WTC11 (cell line): ENCODE measurements at regions not wholly inside any gene's neighbourhood (a gene's known extent, or its start where the extent isn't known, plus 50 kb on each side); places are given as distances from the start of the nearest gene placed in this dataset.

Experiments used
- ATAC-seq: fragments of 200-7000 bp; cut with Tn5 transposase; 2 replicates; pipeline ENCODE4 v1.10.0; 2021; ENCODE audit warnings: mild to moderate bottlenecking, moderate library complexity
- CTCF ChIA-PET: fragments of 300-600 bp; sonication (Branson Sonifier 250); formaldehyde crosslinking; loops from one replicate; lab custom pipeline; 2021; ENCODE audit warnings: antibody characterized with exemption; lab: Charles Lee
- POLR2A ChIA-PET: fragments of 350-600 bp; sonication (Branson Sonifier 250); formaldehyde crosslinking; loops from one replicate; lab custom pipeline; 2021; ENCODE audit warnings: antibody characterized with exemption; lab: Charles Lee
- DNase-seq: peaks from one replicate; pipeline ENCODE4 v3.0.0; 2021; ENCODE audit warnings: low spot score
- H3K27ac Mint-ChIP-seq: 2 replicates; pipeline ENCODE4 v1.8.0; 2021; ENCODE audit warnings: mixed read lengths
- H3K27me3 Mint-ChIP-seq: 2 replicates; pipeline ENCODE4 v1.8.0; 2021; ENCODE audit warnings: low read depth, mild to moderate bottlenecking, moderate library complexity, mixed read lengths
- H3K36me3 Mint-ChIP-seq: 2 replicates; pipeline ENCODE4 v1.8.0; 2021; ENCODE audit warnings: mixed read lengths
- H3K4me1 Mint-ChIP-seq: 2 replicates; pipeline ENCODE4 v1.8.0; 2022; ENCODE audit warnings: mixed read lengths
- H3K4me3 Mint-ChIP-seq: 2 replicates; pipeline ENCODE4 v1.8.0; 2021; ENCODE audit warnings: mild to moderate bottlenecking, moderate library complexity, mixed read lengths
- H3K9me3 Mint-ChIP-seq: 2 replicates; pipeline ENCODE4 v1.8.0; 2021; ENCODE audit warnings: mixed read lengths
- CREB1 ChIP-seq: sonication (generic); formaldehyde crosslinking; IDR thresholded peaks from 2 replicates; pipeline ENCODE4 v1.8.0; 2023; ENCODE audit warnings: mild to moderate bottlenecking, missing genetic modification reagents
- ETV6 ChIP-seq: sonication (generic); formaldehyde crosslinking; IDR thresholded peaks from 2 replicates; pipeline ENCODE4 v1.8.1; 2022; ENCODE audit warnings: mild to moderate bottlenecking, missing genetic modification reagents
- FOXP1 ChIP-seq: sonication (generic); formaldehyde crosslinking; IDR thresholded peaks from 2 replicates; pipeline ENCODE4 v1.8.0; 2022; ENCODE audit warnings: missing genetic modification reagents, mild to moderate bottlenecking, moderate library complexity, borderline replicate concordance
- GTF2I ChIP-seq: fragments of 250-450 bp; sonication (Bioruptor Pico); conservative IDR thresholded peaks from 2 replicates; pipeline ENCODE4 v1.4.0; 2021; ENCODE audit warnings: mild to moderate bottlenecking
- JUN ChIP-seq: sonication (generic); formaldehyde crosslinking; IDR thresholded peaks from 2 replicates; pipeline ENCODE4 v1.8.0; 2023; ENCODE audit warnings: mild to moderate bottlenecking, missing genetic modification reagents
- KAT7 ChIP-seq: sonication (generic); formaldehyde crosslinking; IDR thresholded peaks from 2 replicates; pipeline ENCODE4 v1.8.1; 2023; ENCODE audit warnings: missing genetic modification reagents, mild to moderate bottlenecking, borderline replicate concordance
- NR2C2 ChIP-seq: sonication (generic); formaldehyde crosslinking; IDR thresholded peaks from 2 replicates; pipeline ENCODE4 v1.8.0; 2022; ENCODE audit warnings: mild to moderate bottlenecking, missing genetic modification reagents
- PRRX2 ChIP-seq: fragments of 250-450 bp; sonication (Bioruptor Pico); IDR thresholded peaks from 2 replicates; pipeline ENCODE4 v1.8.0; 2021; ENCODE audit warnings: mild to moderate bottlenecking
- RELA ChIP-seq: sonication (generic); formaldehyde crosslinking; IDR thresholded peaks from 2 replicates; pipeline ENCODE4 v1.8.1; 2022; ENCODE audit warnings: missing genetic modification reagents, mild to moderate bottlenecking, borderline replicate concordance
- SMAD3 ChIP-seq: sonication (generic); formaldehyde crosslinking; IDR thresholded peaks from 2 replicates; pipeline ENCODE4 v1.8.0; 2022; ENCODE audit warnings: missing genetic modification reagents, mild to moderate bottlenecking, borderline replicate concordance
- SOX15 ChIP-seq: fragments of 250-450 bp; sonication (Bioruptor Pico); IDR thresholded peaks from 2 replicates; pipeline ENCODE4 v1.9.0; 2021; ENCODE audit warnings: mild to moderate bottlenecking
- TCF7 ChIP-seq: sonication (generic); formaldehyde crosslinking; IDR thresholded peaks from 2 replicates; pipeline ENCODE4 v1.8.0; 2022; ENCODE audit warnings: mild to moderate bottlenecking, low read depth, missing genetic modification reagents, moderate library complexity
- ZNF263 ChIP-seq: sonication (generic); formaldehyde crosslinking; IDR thresholded peaks from 2 replicates; pipeline ENCODE4 v1.8.1; 2022; ENCODE audit warnings: low read depth, mild to moderate bottlenecking, moderate library complexity, missing genetic modification reagents
- ZNF317 ChIP-seq: sonication (generic); formaldehyde crosslinking; IDR thresholded peaks from 2 replicates; pipeline ENCODE4 v1.8.1; 2023; ENCODE audit warnings: low read depth, mild to moderate bottlenecking, moderate library complexity, missing genetic modification reagents, borderline replicate concordance
- ZNF671 ChIP-seq: fragments of 250-450 bp; sonication (Bioruptor Pico); IDR thresholded peaks from 2 replicates; pipeline ENCODE4 v1.8.0; 2021; ENCODE audit warnings: mild to moderate bottlenecking
- TF ChIP-seq, protein P1 (sequence below): sonication (generic); formaldehyde crosslinking; IDR thresholded peaks from 2 replicates; pipeline ENCODE4 v1.8.1; 2023; ENCODE audit warnings: mild to moderate bottlenecking, missing genetic modification reagents
- TF ChIP-seq, protein P2 (sequence below): fragments of 250-450 bp; sonication (Bioruptor Pico); IDR thresholded peaks from 2 replicates; pipeline ENCODE4 v2.1.2; 2022; ENCODE audit warnings: mild to moderate bottlenecking, moderate library complexity
- TF ChIP-seq, protein P3 (sequence below): sonication (generic); formaldehyde crosslinking; IDR thresholded peaks from 2 replicates; pipeline ENCODE4 v1.8.0; 2022; ENCODE audit warnings: mild to moderate bottlenecking, missing genetic modification reagents
- TF ChIP-seq, protein P4 (sequence below): sonication (generic); formaldehyde crosslinking; IDR thresholded peaks from 2 replicates; pipeline ENCODE4 v1.8.0; 2023; ENCODE audit warnings: mild to moderate bottlenecking, missing genetic modification reagents
- TF ChIP-seq, protein P5 (sequence below): sonication (generic); formaldehyde crosslinking; IDR thresholded peaks from 2 replicates; pipeline ENCODE4 v1.8.0; 2023; ENCODE audit warnings: missing genetic modification reagents, mild to moderate bottlenecking, borderline replicate concordance
- TF ChIP-seq, protein P6 (sequence below): sonication (generic); formaldehyde crosslinking; IDR thresholded peaks from 2 replicates; pipeline ENCODE4 v1.8.1; 2023; ENCODE audit warnings: mild to moderate bottlenecking, missing genetic modification reagents
- TF ChIP-seq, protein P7 (sequence below): sonication (generic); formaldehyde crosslinking; IDR thresholded peaks from 2 replicates; pipeline ENCODE4 v1.8.1; 2022; ENCODE audit warnings: mild to moderate bottlenecking, moderate library complexity, missing genetic modification reagents

DNA sequence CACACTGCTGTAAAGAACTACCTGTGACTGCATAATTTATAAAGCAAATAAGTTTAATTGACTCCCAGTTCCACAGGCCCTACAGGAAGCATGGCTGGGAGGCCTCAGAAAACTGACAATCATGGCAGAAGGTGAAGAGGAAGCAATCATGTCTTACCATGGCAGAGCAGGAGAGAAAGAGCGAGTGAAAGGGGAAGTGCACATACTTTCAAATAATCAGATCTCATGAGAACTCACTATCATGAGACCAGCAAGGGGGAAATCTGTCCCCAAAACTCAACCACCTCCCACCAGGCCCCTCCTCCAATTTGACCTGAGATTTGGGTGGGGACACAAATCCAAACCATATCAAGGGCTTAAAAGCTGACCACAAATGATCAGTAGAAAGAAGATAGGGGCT lies 493.2 kb downstream of the PTPRC start:
- H3K36me3 Mint-ChIP-seq = no peaks in the 10 kb centered on the region
- no peaks in the 10 kb centered on the region for H3K27me3 Mint-ChIP-seq
- CTCF ChIA-PET = no interaction called here

DNA sequence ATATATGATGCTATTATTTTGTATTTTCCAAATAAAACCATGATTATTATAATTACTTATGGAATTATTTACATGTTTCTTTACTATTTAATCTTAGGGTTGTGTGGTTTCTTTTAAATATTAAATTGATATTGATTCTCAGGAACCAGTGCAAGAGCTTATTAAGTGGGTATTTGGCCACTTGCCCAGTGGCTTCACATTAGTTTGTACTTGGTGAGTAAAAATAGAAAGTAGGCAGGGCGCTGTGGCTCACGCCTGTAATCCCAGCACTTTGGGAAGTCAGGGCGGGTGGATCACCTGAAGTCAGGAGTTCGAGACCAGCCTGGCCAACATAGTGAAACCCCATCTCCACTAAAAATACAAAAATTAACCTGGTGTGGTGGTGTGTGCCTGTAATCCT lies 497.1 kb downstream of the PTPRC start:
- Mint-ChIP-seq H3K4me1 (no peaks in the 10 kb centered on the region), H3K4me3 (no peak overlapping the region), H3K9me3 (no peaks in the 10 kb centered on the region; the same call in 1 of the 2 replicates), H3K27ac (no peak overlapping the region), H3K27me3 (no peaks in the 10 kb centered on the region), H3K36me3 (no peaks in the 10 kb centered on the region)
- CTCF ChIA-PET = no interaction called here
- POLR2A ChIA-PET = interaction anchor here (0.6 kb wide), 1 partner anchor 16 kb away, joined by 8 read pairs; no protein-coding TSS in a partner anchor
- DNase-seq = no peak
- no peak for ATAC-seq
- TF ChIP-seq, protein P1, sequence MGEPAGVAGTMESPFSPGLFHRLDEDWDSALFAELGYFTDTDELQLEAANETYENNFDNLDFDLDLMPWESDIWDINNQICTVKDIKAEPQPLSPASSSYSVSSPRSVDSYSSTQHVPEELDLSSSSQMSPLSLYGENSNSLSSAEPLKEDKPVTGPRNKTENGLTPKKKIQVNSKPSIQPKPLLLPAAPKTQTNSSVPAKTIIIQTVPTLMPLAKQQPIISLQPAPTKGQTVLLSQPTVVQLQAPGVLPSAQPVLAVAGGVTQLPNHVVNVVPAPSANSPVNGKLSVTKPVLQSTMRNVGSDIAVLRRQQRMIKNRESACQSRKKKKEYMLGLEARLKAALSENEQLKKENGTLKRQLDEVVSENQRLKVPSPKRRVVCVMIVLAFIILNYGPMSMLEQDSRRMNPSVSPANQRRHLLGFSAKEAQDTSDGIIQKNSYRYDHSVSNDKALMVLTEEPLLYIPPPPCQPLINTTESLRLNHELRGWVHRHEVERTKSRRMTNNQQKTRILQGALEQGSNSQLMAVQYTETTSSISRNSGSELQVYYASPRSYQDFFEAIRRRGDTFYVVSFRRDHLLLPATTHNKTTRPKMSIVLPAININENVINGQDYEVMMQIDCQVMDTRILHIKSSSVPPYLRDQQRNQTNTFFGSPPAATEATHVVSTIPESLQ (CRISPR knock-in tag) = no peak
- no peak for TF ChIP-seq CREB1 (CRISPR knock-in tag)
- TF ChIP-seq, protein P2, sequence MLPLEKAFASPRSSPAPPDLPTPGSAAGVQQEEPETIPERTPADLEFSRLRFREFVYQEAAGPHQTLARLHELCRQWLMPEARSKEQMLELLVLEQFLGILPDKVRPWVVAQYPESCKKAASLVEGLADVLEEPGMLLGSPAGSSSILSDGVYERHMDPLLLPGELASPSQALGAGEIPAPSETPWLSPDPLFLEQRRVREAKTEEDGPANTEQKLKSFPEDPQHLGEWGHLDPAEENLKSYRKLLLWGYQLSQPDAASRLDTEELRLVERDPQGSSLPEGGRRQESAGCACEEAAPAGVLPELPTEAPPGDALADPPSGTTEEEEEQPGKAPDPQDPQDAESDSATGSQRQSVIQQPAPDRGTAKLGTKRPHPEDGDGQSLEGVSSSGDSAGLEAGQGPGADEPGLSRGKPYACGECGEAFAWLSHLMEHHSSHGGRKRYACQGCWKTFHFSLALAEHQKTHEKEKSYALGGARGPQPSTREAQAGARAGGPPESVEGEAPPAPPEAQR (CRISPR knock-in tag) = no peak
- TF ChIP-seq RELA (CRISPR knock-in tag) = no peak
- TF ChIP-seq, protein P3, sequence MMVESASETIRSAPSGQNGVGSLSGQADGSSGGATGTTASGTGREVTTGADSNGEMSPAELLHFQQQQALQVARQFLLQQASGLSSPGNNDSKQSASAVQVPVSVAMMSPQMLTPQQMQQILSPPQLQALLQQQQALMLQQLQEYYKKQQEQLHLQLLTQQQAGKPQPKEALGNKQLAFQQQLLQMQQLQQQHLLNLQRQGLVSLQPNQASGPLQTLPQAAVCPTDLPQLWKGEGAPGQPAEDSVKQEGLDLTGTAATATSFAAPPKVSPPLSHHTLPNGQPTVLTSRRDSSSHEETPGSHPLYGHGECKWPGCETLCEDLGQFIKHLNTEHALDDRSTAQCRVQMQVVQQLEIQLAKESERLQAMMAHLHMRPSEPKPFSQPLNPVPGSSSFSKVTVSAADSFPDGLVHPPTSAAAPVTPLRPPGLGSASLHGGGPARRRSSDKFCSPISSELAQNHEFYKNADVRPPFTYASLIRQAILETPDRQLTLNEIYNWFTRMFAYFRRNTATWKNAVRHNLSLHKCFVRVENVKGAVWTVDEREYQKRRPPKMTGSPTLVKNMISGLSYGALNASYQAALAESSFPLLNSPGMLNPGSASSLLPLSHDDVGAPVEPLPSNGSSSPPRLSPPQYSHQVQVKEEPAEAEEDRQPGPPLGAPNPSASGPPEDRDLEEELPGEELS = no peak
- no peak for TF ChIP-seq SMAD3 (CRISPR knock-in tag)
- no peak for TF ChIP-seq ETV6 (CRISPR knock-in tag)
- TF ChIP-seq, protein P4, sequence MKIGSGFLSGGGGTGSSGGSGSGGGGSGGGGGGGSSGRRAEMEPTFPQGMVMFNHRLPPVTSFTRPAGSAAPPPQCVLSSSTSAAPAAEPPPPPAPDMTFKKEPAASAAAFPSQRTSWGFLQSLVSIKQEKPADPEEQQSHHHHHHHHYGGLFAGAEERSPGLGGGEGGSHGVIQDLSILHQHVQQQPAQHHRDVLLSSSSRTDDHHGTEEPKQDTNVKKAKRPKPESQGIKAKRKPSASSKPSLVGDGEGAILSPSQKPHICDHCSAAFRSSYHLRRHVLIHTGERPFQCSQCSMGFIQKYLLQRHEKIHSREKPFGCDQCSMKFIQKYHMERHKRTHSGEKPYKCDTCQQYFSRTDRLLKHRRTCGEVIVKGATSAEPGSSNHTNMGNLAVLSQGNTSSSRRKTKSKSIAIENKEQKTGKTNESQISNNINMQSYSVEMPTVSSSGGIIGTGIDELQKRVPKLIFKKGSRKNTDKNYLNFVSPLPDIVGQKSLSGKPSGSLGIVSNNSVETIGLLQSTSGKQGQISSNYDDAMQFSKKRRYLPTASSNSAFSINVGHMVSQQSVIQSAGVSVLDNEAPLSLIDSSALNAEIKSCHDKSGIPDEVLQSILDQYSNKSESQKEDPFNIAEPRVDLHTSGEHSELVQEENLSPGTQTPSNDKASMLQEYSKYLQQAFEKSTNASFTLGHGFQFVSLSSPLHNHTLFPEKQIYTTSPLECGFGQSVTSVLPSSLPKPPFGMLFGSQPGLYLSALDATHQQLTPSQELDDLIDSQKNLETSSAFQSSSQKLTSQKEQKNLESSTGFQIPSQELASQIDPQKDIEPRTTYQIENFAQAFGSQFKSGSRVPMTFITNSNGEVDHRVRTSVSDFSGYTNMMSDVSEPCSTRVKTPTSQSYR (CRISPR knock-in tag) = no peak
- no peak for TF ChIP-seq ZNF263 (CRISPR knock-in tag)
- TF ChIP-seq, protein P5, sequence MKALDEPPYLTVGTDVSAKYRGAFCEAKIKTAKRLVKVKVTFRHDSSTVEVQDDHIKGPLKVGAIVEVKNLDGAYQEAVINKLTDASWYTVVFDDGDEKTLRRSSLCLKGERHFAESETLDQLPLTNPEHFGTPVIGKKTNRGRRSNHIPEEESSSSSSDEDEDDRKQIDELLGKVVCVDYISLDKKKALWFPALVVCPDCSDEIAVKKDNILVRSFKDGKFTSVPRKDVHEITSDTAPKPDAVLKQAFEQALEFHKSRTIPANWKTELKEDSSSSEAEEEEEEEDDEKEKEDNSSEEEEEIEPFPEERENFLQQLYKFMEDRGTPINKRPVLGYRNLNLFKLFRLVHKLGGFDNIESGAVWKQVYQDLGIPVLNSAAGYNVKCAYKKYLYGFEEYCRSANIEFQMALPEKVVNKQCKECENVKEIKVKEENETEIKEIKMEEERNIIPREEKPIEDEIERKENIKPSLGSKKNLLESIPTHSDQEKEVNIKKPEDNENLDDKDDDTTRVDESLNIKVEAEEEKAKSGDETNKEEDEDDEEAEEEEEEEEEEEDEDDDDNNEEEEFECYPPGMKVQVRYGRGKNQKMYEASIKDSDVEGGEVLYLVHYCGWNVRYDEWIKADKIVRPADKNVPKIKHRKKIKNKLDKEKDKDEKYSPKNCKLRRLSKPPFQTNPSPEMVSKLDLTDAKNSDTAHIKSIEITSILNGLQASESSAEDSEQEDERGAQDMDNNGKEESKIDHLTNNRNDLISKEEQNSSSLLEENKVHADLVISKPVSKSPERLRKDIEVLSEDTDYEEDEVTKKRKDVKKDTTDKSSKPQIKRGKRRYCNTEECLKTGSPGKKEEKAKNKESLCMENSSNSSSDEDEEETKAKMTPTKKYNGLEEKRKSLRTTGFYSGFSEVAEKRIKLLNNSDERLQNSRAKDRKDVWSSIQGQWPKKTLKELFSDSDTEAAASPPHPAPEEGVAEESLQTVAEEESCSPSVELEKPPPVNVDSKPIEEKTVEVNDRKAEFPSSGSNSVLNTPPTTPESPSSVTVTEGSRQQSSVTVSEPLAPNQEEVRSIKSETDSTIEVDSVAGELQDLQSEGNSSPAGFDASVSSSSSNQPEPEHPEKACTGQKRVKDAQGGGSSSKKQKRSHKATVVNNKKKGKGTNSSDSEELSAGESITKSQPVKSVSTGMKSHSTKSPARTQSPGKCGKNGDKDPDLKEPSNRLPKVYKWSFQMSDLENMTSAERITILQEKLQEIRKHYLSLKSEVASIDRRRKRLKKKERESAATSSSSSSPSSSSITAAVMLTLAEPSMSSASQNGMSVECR (CRISPR knock-in tag) = no peak

More for the DNA sequence above, 493.2 kb downstream of the PTPRC start:
- ATAC-seq = no peak
- H3K4me3 Mint-ChIP-seq = no peak overlapping the region
- H3K27ac Mint-ChIP-seq = no peak overlapping the region
- H3K9me3 Mint-ChIP-seq = no peaks in the 10 kb centered on the region; the same call in 1 of the 2 replicates
- POLR2A ChIA-PET = no interaction called here
- H3K4me1 Mint-ChIP-seq = peaks cover 2% of the 10 kb centered on the region; the same call in 1 of the 2 replicates
- no peak for DNase-seq
- TF ChIP-seq KAT7 (no peak), GTF2I (no peak), NR2C2 (CRISPR knock-in tag) (no peak), ZNF671 (CRISPR knock-in tag) (no peak), FOXP1 (no peak), ZNF317 (CRISPR knock-in tag) (no peak), JUN (no peak), PRRX2 (CRISPR knock-in tag) (no peak), TCF7 (CRISPR knock-in tag) (no peak), SOX15 (CRISPR knock-in tag) (no peak)
- TF ChIP-seq, protein P6, sequence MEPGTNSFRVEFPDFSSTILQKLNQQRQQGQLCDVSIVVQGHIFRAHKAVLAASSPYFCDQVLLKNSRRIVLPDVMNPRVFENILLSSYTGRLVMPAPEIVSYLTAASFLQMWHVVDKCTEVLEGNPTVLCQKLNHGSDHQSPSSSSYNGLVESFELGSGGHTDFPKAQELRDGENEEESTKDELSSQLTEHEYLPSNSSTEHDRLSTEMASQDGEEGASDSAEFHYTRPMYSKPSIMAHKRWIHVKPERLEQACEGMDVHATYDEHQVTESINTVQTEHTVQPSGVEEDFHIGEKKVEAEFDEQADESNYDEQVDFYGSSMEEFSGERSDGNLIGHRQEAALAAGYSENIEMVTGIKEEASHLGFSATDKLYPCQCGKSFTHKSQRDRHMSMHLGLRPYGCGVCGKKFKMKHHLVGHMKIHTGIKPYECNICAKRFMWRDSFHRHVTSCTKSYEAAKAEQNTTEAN = no peak
- TF ChIP-seq, protein P7, sequence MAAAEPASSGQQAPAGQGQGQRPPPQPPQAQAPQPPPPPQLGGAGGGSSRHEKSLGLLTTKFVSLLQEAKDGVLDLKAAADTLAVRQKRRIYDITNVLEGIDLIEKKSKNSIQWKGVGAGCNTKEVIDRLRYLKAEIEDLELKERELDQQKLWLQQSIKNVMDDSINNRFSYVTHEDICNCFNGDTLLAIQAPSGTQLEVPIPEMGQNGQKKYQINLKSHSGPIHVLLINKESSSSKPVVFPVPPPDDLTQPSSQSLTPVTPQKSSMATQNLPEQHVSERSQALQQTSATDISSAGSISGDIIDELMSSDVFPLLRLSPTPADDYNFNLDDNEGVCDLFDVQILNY (CRISPR knock-in tag) = no peak
- TF ChIP-seq, protein P2 (CRISPR knock-in tag) = no peak
